WERI-Rb-1 (cell line): ENCODE measurements at regions not wholly inside any gene's neighbourhood (a gene's known extent, or its start where the extent isn't known, plus 50 kb on each side); places are given as distances from the start of the nearest gene placed in this dataset.

ENCODE experiments used
- DNase-seq: peaks from one replicate; pipeline ENCODE4 v3.0.0-alpha.2; 2020
- H3K27ac ChIP-seq: fragments of 250-450 bp; sonication (Bioruptor Pico); 2 replicates; pipeline ENCODE4 v1.5.1; 2020; ENCODE audit warnings: mild to moderate bottlenecking, moderate library complexity
- H3K27me3 ChIP-seq: fragments of 250-450 bp; sonication (Bioruptor Pico); 2 replicates; pipeline ENCODE4 v1.5.1; 2021; ENCODE audit warnings: mild to moderate bottlenecking, low read depth, moderate library complexity; ENCODE audit not compliant: insufficient read depth, severe bottlenecking
- H3K36me3 ChIP-seq: fragments of 250-450 bp; sonication (Bioruptor Pico); 2 replicates; pipeline ENCODE4 v1.5.1; 2020; ENCODE audit warnings: mild to moderate bottlenecking, moderate library complexity
- H3K4me3 ChIP-seq: 2 replicates; pipeline ENCODE4 v1.5.1; 2011; ENCODE audit warnings: low read depth, mild to moderate bottlenecking, control low read depth, low read length
- H3K9me3 ChIP-seq: fragments of 250-450 bp; sonication (Bioruptor Pico); 2 replicates; pipeline ENCODE4 v1.5.1; 2021; ENCODE audit warnings: mild to moderate bottlenecking, moderate library complexity; ENCODE audit not compliant: severe bottlenecking
- CTCF ChIP-seq: IDR thresholded peaks from 2 replicates; pipeline ENCODE4 v1.5.1; 2011; ENCODE audit warnings: low read depth, mild to moderate bottlenecking, control low read depth, inconsistent platforms, low read length

GRCh38 chr5:8393240-8393639 is 524.3 kb downstream of the MTRR start:
- H3K9me3 ChIP-seq, result no peaks in the 10 kb centered on the region
- no peaks in the 10 kb centered on the region for H3K36me3 ChIP-seq
- no peak for TF ChIP-seq CTCF
- H3K27ac ChIP-seq, result no peak overlapping the region
- DNase-seq, result no peak
- H3K4me3 ChIP-seq, result no peak overlapping the region
- no peaks in the 10 kb centered on the region for H3K27me3 ChIP-seq

GRCh38 chr5:8394965-8395364 is 526.0 kb downstream of the MTRR start:
- Histone ChIP-seq H3K27me3 (peaks cover 5% of the 10 kb centered on the region), H3K9me3 (no peaks in the 10 kb centered on the region), H3K4me3 (no peak overlapping the region), H3K36me3 (no peaks in the 10 kb centered on the region), H3K27ac (no peak overlapping the region)
- TF ChIP-seq CTCF, result no peak
- DNase-seq, result no peak

- no peaks in the 10 kb centered on the region for H3K36me3 ChIP-seq
- no peak for TF ChIP-seq CTCF
- H3K27ac ChIP-seq, result no peak overlapping the region
- H3K4me3 ChIP-seq, result no peak overlapping the region
- peaks cover 5% of the 10 kb centered on the region for H3K27me3 ChIP-seq
- H3K9me3 ChIP-seq, result no peaks in the 10 kb centered on the region
- DNase-seq, result no peak
Observed at GRCh38 chr5:8396246-8396645, 527.3 kb downstream of the MTRR start.

- no peak for TF ChIP-seq CTCF
- DNase-seq, result no peak
- Histone ChIP-seq H3K4me3 (no peak overlapping the region), H3K36me3 (no peaks in the 10 kb centered on the region), H3K27ac (no peak overlapping the region), H3K27me3 (peaks cover 8% of the 10 kb centered on the region), H3K9me3 (no peaks in the 10 kb centered on the region)
Observed at GRCh38 chr5:8396756-8397155, 527.8 kb downstream of the MTRR start.

- no peaks in the 10 kb centered on the region for H3K9me3 ChIP-seq
- peaks cover 22% of the 10 kb centered on the region for H3K27me3 ChIP-seq
- no peak for DNase-seq
- no peaks in the 10 kb centered on the region for H3K36me3 ChIP-seq
- H3K27ac ChIP-seq, result no peak overlapping the region
- no peak overlapping the region for H3K4me3 ChIP-seq
- no peak for TF ChIP-seq CTCF
Observed at GRCh38 chr5:8399471-8399870, 530.5 kb downstream of the MTRR start.

- TF ChIP-seq CTCF, result no peak
- H3K4me3 ChIP-seq, result no peak overlapping the region
- H3K27ac ChIP-seq, result no peak overlapping the region
- no peaks in the 10 kb centered on the region for H3K9me3 ChIP-seq
- no peaks in the 10 kb centered on the region for H3K36me3 ChIP-seq
- peaks cover 23% of the 10 kb centered on the region for H3K27me3 ChIP-seq
- DNase-seq, result no peak
Observed at GRCh38 chr5:8408258-8408657, 539.3 kb downstream of the MTRR start.
